Gastroesophageal sphincter (tissue), 3 donors: ENCODE measurements at regions not wholly inside any gene's neighbourhood (a gene's known extent, or its start where the extent isn't known, plus 50 kb on each side); places are given as distances from the start of the nearest gene placed in this dataset.

Experiments
- EP300 ChIP-seq: sonication (generic); formaldehyde crosslinking; IDR thresholded peaks from one replicate; pipeline ENCODE4 v1.6.1; 2017; ENCODE audit warnings: antibody characterized with exemption, mild to moderate bottlenecking
- POLR2A ChIP-seq, 2 donors: fragments of 450-650 bp; IDR thresholded peaks; one replicate each; pipeline ENCODE4 v1.6.1; 2017; ENCODE audit warnings: antibody characterized with exemption in 2 of 2, mild to moderate bottlenecking in 2 of 2, moderate library complexity in 1 of 2
- POLR2AphosphoS5 ChIP-seq: sonication (generic); formaldehyde crosslinking; IDR thresholded peaks from one replicate; pipeline ENCODE4 v1.6.1; 2017; ENCODE audit warnings: antibody characterized with exemption
- TF ChIP-seq, protein P1 (sequence below), 4 experiments: fragments of 200-600 bp in 2 of 4; fragments of 450-650 bp in 2 of 4; sonication (generic) in 1 of 4; IDR thresholded peaks; one replicate each; pipeline ENCODE4 v1.5.1; 2017 to 2019; ENCODE audit warnings: antibody characterized with exemption in 4 of 4, mild to moderate bottlenecking in 2 of 4, moderate library complexity in 2 of 4

- TF ChIP-seq, protein P1, sequence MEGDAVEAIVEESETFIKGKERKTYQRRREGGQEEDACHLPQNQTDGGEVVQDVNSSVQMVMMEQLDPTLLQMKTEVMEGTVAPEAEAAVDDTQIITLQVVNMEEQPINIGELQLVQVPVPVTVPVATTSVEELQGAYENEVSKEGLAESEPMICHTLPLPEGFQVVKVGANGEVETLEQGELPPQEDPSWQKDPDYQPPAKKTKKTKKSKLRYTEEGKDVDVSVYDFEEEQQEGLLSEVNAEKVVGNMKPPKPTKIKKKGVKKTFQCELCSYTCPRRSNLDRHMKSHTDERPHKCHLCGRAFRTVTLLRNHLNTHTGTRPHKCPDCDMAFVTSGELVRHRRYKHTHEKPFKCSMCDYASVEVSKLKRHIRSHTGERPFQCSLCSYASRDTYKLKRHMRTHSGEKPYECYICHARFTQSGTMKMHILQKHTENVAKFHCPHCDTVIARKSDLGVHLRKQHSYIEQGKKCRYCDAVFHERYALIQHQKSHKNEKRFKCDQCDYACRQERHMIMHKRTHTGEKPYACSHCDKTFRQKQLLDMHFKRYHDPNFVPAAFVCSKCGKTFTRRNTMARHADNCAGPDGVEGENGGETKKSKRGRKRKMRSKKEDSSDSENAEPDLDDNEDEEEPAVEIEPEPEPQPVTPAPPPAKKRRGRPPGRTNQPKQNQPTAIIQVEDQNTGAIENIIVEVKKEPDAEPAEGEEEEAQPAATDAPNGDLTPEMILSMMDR (IDR thresholded peaks at IDR 0.05), result no peak
- TF ChIP-seq POLR2AphosphoS5, result no peak
- TF ChIP-seq POLR2A (IDR thresholded peaks at IDR 0.05), result no peak
- TF ChIP-seq EP300, result no peak
Measured at GRCh38 chr3:18126772-18127171, 298.4 kb downstream of the SATB1 start.
